K562 (cell line): ENCODE measurements at regions not wholly inside any gene's neighbourhood (a gene's known extent, or its start where the extent isn't known, plus 50 kb on each side); places are given as distances from the start of the nearest gene placed in this dataset.
"Not testable (repeated sequence)": the region's sequence is repeated elsewhere in the genome, so short reads cannot be mapped to it uniquely, and the experiment has no call there.

Experiments
- ATAC-seq: fragments of 200-7000 bp; cut with Tn5 transposase; 3 replicates; pipeline ENCODE4 v1.9.1; 2020; ENCODE audit warnings: moderate library complexity
- BruUV-seq: library from RNA; stranded (reverse); fragments of 400-500 nt; replicated peaks from 2 replicates; lab custom pipeline; 2021; lab: Mats Ljungman, UMichigan
- CTCF ChIA-PET: fragments of 300-600 bp; formaldehyde crosslinking; extraction: SDS; loops from one replicate; lab custom pipeline; 2021; ENCODE audit warnings: low intra/inter-chr PET ratio; lab: Yijun Ruan, JAX
- POLR2A ChIA-PET: fragments of 300-600, 350-650 bp; sonication (Branson Sonifier 250); formaldehyde crosslinking; extraction: SDS; loops from one replicate; lab custom pipeline; 2021; ENCODE audit warnings: antibody characterized with exemption, inconsistent platforms; lab: Yijun Ruan, JAX
- DNase-seq, 4 experiments: peaks; one replicate each; pipeline versions ENCODE4 v3.0.0 to v3.0.0-alpha.2; 2011 to 2018; ENCODE audit warnings: low spot score in 3 of 4, mixed read lengths in 3 of 4; ENCODE audit errors: extremely low read depth in 1 of 4
- FAIRE-seq: peaks from 2 replicates; lab custom pipeline; 2011; peaks lifted over from hg19 to GRCh38; lab: Jason Lieb, UNC
- H2AFZ ChIP-seq: 2 replicates; pipeline ENCODE4 v1.6.0; 2011; ENCODE audit warnings: low read depth, low read length, control low read depth, inconsistent platforms
- H3K27ac ChIP-seq: fragments of 200-600 bp; 3 replicates; pipeline ENCODE4 v1.8.0; 2011; ENCODE audit warnings: low read depth, mild to moderate bottlenecking, control low read depth, inconsistent platforms, low read length, moderate library complexity, mixed read lengths; ENCODE audit errors: extremely low read depth
- H3K27me3 ChIP-seq, 2 experiments: fragments of 300-600 bp in 1 of 2; 2 replicates in 1 of 2; 3 replicates in 1 of 2; pipeline versions ENCODE4 v1.6.0 to v1.8.0; 2011; ENCODE audit warnings: inconsistent platforms in 2 of 2, low read length in 2 of 2, mild to moderate bottlenecking in 1 of 2, mixed read lengths in 1 of 2, moderate library complexity in 1 of 2; ENCODE audit not compliant: control insufficient read depth in 2 of 2, insufficient read depth in 2 of 2
- H3K36me3 ChIP-seq: fragments of 300-600 bp; 3 replicates; pipeline ENCODE4 v1.8.0; 2011; ENCODE audit warnings: mild to moderate bottlenecking, low read length, inconsistent platforms; ENCODE audit not compliant: control insufficient read depth, insufficient read depth
- H3K4me1 ChIP-seq, 2 experiments: fragments of 200-600 bp in 1 of 2; replicated peaks in 1 of 2; 2 replicates in 1 of 2; 3 replicates in 1 of 2; pipeline versions ENCODE4 v1.5.1 to v1.8.0; 2011; ENCODE audit warnings: inconsistent platforms in 2 of 2, low read length in 2 of 2, mild to moderate bottlenecking in 1 of 2, mixed read lengths in 1 of 2, moderate library complexity in 1 of 2; ENCODE audit not compliant: control insufficient read depth in 2 of 2, insufficient read depth in 2 of 2
- H3K4me2 ChIP-seq: 2 replicates; pipeline ENCODE4 v1.6.1; 2011; ENCODE audit warnings: low read length, control low read depth, inconsistent platforms, mixed read lengths; ENCODE audit not compliant: insufficient read depth
- H3K4me3 ChIP-seq: fragments of 200-600 bp; sonication (generic), shearing (Covaris generic); 2 replicates; pipeline ENCODE4 v1.5.1; 2016; ENCODE audit warnings: control low read depth, inconsistent platforms
- H3K79me2 ChIP-seq: fragments of 200-600 bp; 3 replicates; pipeline ENCODE4 v1.8.0; 2011; ENCODE audit warnings: low read length, inconsistent platforms; ENCODE audit not compliant: control insufficient read depth, insufficient read depth
- H3K9ac ChIP-seq, 2 experiments: 2 replicates each; pipeline versions ENCODE4 v1.6.0 to v1.6.1; 2011; ENCODE audit warnings: low read depth in 2 of 2, low read length in 2 of 2, control low read depth in 1 of 2, inconsistent platforms in 1 of 2, mild to moderate bottlenecking in 1 of 2, mixed read lengths in 1 of 2; ENCODE audit not compliant: insufficient read depth in 1 of 2
- H3K9me1 ChIP-seq: one replicate; pipeline ENCODE4 v1.6.0; 2011; ENCODE audit warnings: inconsistent platforms, mild to moderate bottlenecking, low read length, moderate library complexity; ENCODE audit not compliant: control insufficient read depth, insufficient read depth
- H3K9me3 ChIP-seq: replicated peaks from 2 replicates; pipeline ENCODE4 v1.5.1; 2011; ENCODE audit warnings: low read depth, low read length, inconsistent platforms; ENCODE audit not compliant: control insufficient read depth, insufficient read depth
- H4K20me1 ChIP-seq: replicated peaks from 2 replicates; pipeline ENCODE4 v1.6.1; 2011; ENCODE audit warnings: low read length, inconsistent platforms, mixed read lengths; ENCODE audit not compliant: control insufficient read depth, insufficient read depth
- CBFA2T3 ChIP-seq: fragments of 450-650 bp; IDR thresholded peaks from 2 replicates; pipeline ENCODE4 v1.6.1; 2017
- CEBPG ChIP-seq, 3 experiments: fragments of 200-800 bp in 1 of 3; sonication (Bioruptor generic) in 1 of 3; sonication (generic) in 1 of 3; formaldehyde crosslinking in 1 of 3; IDR thresholded peaks in 2 of 3; conservative IDR thresholded peaks in 1 of 3; 2 replicates each; pipeline versions ENCODE4 v1.6.1 to v1.8.0; 2016 to 2022; ENCODE audit warnings: missing compliant biosample characterization in 2 of 3, missing genetic modification characterization in 2 of 3, mild to moderate bottlenecking in 1 of 3, missing genetic modification reagents in 1 of 3
- HOXB6 ChIP-seq: fragments of 250-450 bp; sonication (Bioruptor Pico); IDR thresholded peaks from 2 replicates; pipeline ENCODE4 v1.5.1; 2022; ENCODE audit warnings: mild to moderate bottlenecking, borderline replicate concordance
- KAT7 ChIP-seq: sonication (generic); formaldehyde crosslinking; IDR thresholded peaks from 2 replicates; pipeline ENCODE4 v1.8.0; 2022; ENCODE audit warnings: missing genetic modification reagents, mild to moderate bottlenecking, borderline replicate concordance
- ZNF133 ChIP-seq: fragments of 250-450 bp; sonication (Bioruptor Pico); IDR thresholded peaks from 2 replicates; pipeline ENCODE4 v1.4.0; 2020; ENCODE audit warnings: mild to moderate bottlenecking
- WGBS: fragments of 100-300 bp; shearing (Covaris generic); methylation state at CpG from one replicate; pipeline ENCODE4 v1.1.6; 2016; ENCODE audit warnings: low coverage, mixed read lengths; ENCODE audit not compliant: insufficient coverage; ENCODE audit errors: missing lambda C conversion rate; 5-methylcytosine and 5-hydroxymethylcytosine counted together
- in situ Hi-C: fragments of 300-500 bp; cut with MboI; formaldehyde crosslinking; loops from 4 replicates; pipeline ENCODE4 v1.15.0; 2018; ENCODE audit warnings: inconsistent platforms, mixed read lengths
- intact Hi-C: fragments of 100-400 bp; cut with micrococcal nuclease; formaldehyde crosslinking; loops from 2 replicates; pipeline ENCODE4 v1.14.2; 2022

DNA sequence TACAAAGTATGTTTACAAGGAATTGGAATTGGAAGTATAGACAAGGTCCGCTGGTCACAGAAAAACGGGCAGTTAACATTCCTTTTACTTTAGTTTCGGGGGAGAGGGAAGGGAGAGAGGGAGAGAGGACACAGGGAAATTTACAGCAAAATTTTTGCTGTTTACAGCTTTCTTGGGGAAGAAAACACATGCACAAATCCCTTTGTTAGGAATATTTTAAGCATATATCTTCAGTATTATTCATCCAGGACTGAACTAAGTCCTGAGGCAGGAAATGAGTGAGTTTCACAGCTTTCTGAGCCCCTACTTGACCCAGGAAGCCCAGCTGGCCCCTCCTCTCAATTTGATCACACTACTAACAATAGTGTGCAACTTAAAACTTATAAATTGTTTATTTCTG lies 113.4 kb upstream of the VANGL1 start:
- H3K27ac ChIP-seq, H3K9me1 ChIP-seq, CTCF ChIA-PET, DNase-seq, intact Hi-C loops, H3K36me3 ChIP-seq, H3K79me2 ChIP-seq, in situ Hi-C loops, H3K4me1 ChIP-seq, H4K20me1 ChIP-seq, ATAC-seq, H3K9me3 ChIP-seq, H3K9ac ChIP-seq, POLR2A ChIA-PET, FAIRE-seq, H3K27me3 ChIP-seq, H3K4me2 ChIP-seq, BruUV-seq, H3K4me3 ChIP-seq, H2AFZ ChIP-seq: not testable (repeated sequence)
- 7% methylated on average over 3 of the region's 3 CpGs for WGBS

DNA sequence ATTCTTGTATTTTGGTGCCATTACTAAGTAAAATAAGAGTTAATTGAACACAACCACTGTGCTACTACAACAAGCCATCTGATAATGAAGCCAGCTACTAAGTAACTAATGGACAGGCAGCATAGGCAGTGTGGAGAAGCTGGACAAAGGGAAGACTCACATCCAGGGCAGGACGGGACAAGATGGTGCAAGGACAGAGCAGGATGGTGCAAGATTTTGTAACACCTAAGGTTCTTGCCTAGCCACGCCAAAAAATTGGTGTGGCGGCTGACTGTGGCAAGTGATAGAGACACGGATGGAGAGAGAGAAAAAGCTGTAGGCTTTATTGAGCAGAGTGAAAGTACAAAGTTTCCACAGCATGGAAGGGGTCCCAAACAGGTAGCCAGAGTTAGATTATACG lies 114.0 kb upstream of the VANGL1 start:
- intact Hi-C loops, result no loop called here
- Histone ChIP-seq H3K9me1 (no peaks in the 10 kb centered on the region), H3K27ac (no peak overlapping the region), H3K4me1 (no peaks in the 10 kb centered on the region), H3K9me3 (no peaks in the 10 kb centered on the region), H2AFZ (no peak overlapping the region), H3K79me2 (no peaks in the 10 kb centered on the region), H3K4me3 (no peak overlapping the region), H4K20me1 (no peaks in the 10 kb centered on the region), H3K4me2 (no peak overlapping the region), H3K36me3 (no peaks in the 10 kb centered on the region), H3K27me3 (no peaks in the 10 kb centered on the region), H3K9ac (no peak overlapping the region)
- DNase-seq (no peak), FAIRE-seq (no peak), ATAC-seq (no peak)
- in situ Hi-C loops, result no loop called here
- POLR2A ChIA-PET, result no interaction called here
- CTCF ChIA-PET, result no interaction called here
- WGBS, result 3% methylated on average over 5 of the region's 5 CpGs
- TF ChIP-seq CEBPG (CRISPR knock-in tag; IDR thresholded peaks at IDR 0.05) (no peak), CEBPG (tag; conservative IDR thresholded peaks at IDR 0.05 in 1 of 2, IDR thresholded peaks at IDR 0.05 in 1 of 2) (peak; percentile 66 to 70; a peak in 3 of 4 replicates), HOXB6 (CRISPR knock-in tag) (no peak), ZNF133 (CRISPR knock-in tag) (no peak), KAT7 (no peak), CBFA2T3 (no peak)
- no TSS peak for BruUV-seq
